RPMI7951 (cell line): ENCODE measurements at regions not wholly inside any gene's neighbourhood (a gene's known extent, or its start where the extent isn't known, plus 50 kb on each side); places are given as distances from the start of the nearest gene placed in this dataset.

Source experiments
- DNase-seq: peaks from one replicate; pipeline ENCODE4 v3.0.0-alpha.2; 2012; ENCODE audit warnings: low read depth

- peak; percentile 80 for DNase-seq
Observed at GRCh38 chr2:133667085-133667484, 98.8 kb upstream of the NCKAP5 start.

GRCh38 chr2:133667968-133668367 is 99.7 kb upstream of the NCKAP5 start:
- no peak for DNase-seq

GRCh38 chr2:133668547-133668946 is 100.3 kb upstream of the NCKAP5 start:
- no peak for DNase-seq

GRCh38 chr2:133673305-133673905 is 105.1 kb upstream of the NCKAP5 start:
- DNase-seq: no peak

- DNase-seq: no peak
Observed at GRCh38 chr2:133674066-133674432, 105.8 kb upstream of the NCKAP5 start.

- DNase-seq: peak; percentile 77
Observed at GRCh38 chr2:133674433-133675331, 106.4 kb upstream of the NCKAP5 start.

GRCh38 chr2:133676392-133677130 is 108.3 kb upstream of the NCKAP5 start:
- DNase-seq: peak; percentile 28

GRCh38 chr2:133680343-133681049 is 112.2 kb upstream of the NCKAP5 start:
- no peak for DNase-seq

GRCh38 chr2:133682347-133682746 is 114.1 kb upstream of the NCKAP5 start:
- no peak for DNase-seq

- no peak for DNase-seq
Observed at GRCh38 chr2:133682906-133683305, 114.6 kb upstream of the NCKAP5 start.

GRCh38 chr2:133685636-133686215 is 117.5 kb upstream of the NCKAP5 start:
- DNase-seq: no peak

- no peak for DNase-seq
Observed at GRCh38 chr2:133690780-133691179, 122.5 kb upstream of the NCKAP5 start.

GRCh38 chr2:133691336-133691735 is 123.1 kb upstream of the NCKAP5 start:
- no peak for DNase-seq

GRCh38 chr2:133705287-133705686 is 137.0 kb upstream of the NCKAP5 start:
- DNase-seq: peak; percentile 13

- no peak for DNase-seq
Observed at GRCh38 chr2:133710613-133711012, 142.3 kb upstream of the NCKAP5 start.

- no peak for DNase-seq
Observed at GRCh38 chr2:133711201-133711600, 142.9 kb upstream of the NCKAP5 start.

GRCh38 chr2:133711806-133712205 is 143.5 kb upstream of the NCKAP5 start:
- DNase-seq: peak; percentile 62

GRCh38 chr2:133712369-133712768 is 144.1 kb upstream of the NCKAP5 start:
- no peak for DNase-seq

GRCh38 chr2:133713049-133713580 is 144.9 kb upstream of the NCKAP5 start:
- no peak for DNase-seq

GRCh38 chr2:133716166-133716565 is 147.9 kb upstream of the NCKAP5 start:
- no peak for DNase-seq

- DNase-seq: peak; percentile 61
Observed at GRCh38 chr2:133717497-133717896, 149.2 kb upstream of the NCKAP5 start.
